ENCODE measurements at regions not wholly inside any gene's neighbourhood (a gene's known extent, or its start where the extent isn't known, plus 50 kb on each side); places are given as distances from the start of the nearest gene placed in this dataset.

GRCh38 chr2:121947674-121948073, 192.2 kb downstream of the TSN start:
- Histone ChIP-seq H3K27me3 (ENCODE audit: control insufficient read depth, insufficient read depth, low read length) (no peaks in the 10 kb centered on the region), H3K27ac (ENCODE audit: low read depth, low read length) (no peak overlapping the region), H3K4me3 (ENCODE audit: low read depth, low read length) (no peak overlapping the region), H3K9me3 (ENCODE audit: control insufficient read depth, insufficient read depth, low read length) (no peaks in the 10 kb centered on the region)
- ChIA-PET POLR2A (no interaction called here), CTCF (no interaction called here)
- DNase-seq (ENCODE audit: low read depth, low spot score): no peak
- TF ChIP-seq, protein P1, sequence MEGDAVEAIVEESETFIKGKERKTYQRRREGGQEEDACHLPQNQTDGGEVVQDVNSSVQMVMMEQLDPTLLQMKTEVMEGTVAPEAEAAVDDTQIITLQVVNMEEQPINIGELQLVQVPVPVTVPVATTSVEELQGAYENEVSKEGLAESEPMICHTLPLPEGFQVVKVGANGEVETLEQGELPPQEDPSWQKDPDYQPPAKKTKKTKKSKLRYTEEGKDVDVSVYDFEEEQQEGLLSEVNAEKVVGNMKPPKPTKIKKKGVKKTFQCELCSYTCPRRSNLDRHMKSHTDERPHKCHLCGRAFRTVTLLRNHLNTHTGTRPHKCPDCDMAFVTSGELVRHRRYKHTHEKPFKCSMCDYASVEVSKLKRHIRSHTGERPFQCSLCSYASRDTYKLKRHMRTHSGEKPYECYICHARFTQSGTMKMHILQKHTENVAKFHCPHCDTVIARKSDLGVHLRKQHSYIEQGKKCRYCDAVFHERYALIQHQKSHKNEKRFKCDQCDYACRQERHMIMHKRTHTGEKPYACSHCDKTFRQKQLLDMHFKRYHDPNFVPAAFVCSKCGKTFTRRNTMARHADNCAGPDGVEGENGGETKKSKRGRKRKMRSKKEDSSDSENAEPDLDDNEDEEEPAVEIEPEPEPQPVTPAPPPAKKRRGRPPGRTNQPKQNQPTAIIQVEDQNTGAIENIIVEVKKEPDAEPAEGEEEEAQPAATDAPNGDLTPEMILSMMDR (IDR thresholded peaks at IDR 0.05; ENCODE audit: low read depth, low read length): no peak

GRCh38 chr2:121949271-121949670, 193.8 kb downstream of the TSN start:
- TF ChIP-seq, protein P1 (IDR thresholded peaks at IDR 0.05; ENCODE audit: low read depth, low read length): no peak
- H3K27me3 ChIP-seq (ENCODE audit: control insufficient read depth, insufficient read depth, low read length): no peaks in the 10 kb centered on the region
- ChIA-PET CTCF (no interaction called here), POLR2A (no interaction called here)
- DNase-seq (ENCODE audit: low read depth, low spot score): no peak
- no peak overlapping the region for H3K4me3 ChIP-seq (ENCODE audit: low read depth, low read length)
- H3K9me3 ChIP-seq (ENCODE audit: control insufficient read depth, insufficient read depth, low read length): no peaks in the 10 kb centered on the region
- no peak overlapping the region for H3K27ac ChIP-seq (ENCODE audit: low read depth, low read length)

- Histone ChIP-seq H3K27ac (ENCODE audit: low read depth, low read length) (no peak overlapping the region), H3K27me3 (ENCODE audit: control insufficient read depth, insufficient read depth, low read length) (no peaks in the 10 kb centered on the region), H3K4me3 (ENCODE audit: low read depth, low read length) (no peak overlapping the region), H3K9me3 (ENCODE audit: control insufficient read depth, insufficient read depth, low read length) (no peaks in the 10 kb centered on the region)
- ChIA-PET CTCF (no interaction called here), POLR2A (no interaction called here)
- TF ChIP-seq, protein P1 (IDR thresholded peaks at IDR 0.05; ENCODE audit: low read depth, low read length): no peak
- no peak for DNase-seq (ENCODE audit: low read depth, low spot score)
Measured at GRCh38 chr2:121955426-121955825, 200.0 kb downstream of the TSN start.

- DNase-seq (ENCODE audit: low read depth, low spot score): no peak
- TF ChIP-seq, protein P1 (IDR thresholded peaks at IDR 0.05; ENCODE audit: low read depth, low read length): no peak
- ChIA-PET POLR2A (no interaction called here), CTCF (no interaction called here)
- no peak overlapping the region for H3K27ac ChIP-seq (ENCODE audit: low read depth, low read length)
- H3K27me3 ChIP-seq (ENCODE audit: control insufficient read depth, insufficient read depth, low read length): no peaks in the 10 kb centered on the region
- H3K4me3 ChIP-seq (ENCODE audit: low read depth, low read length): no peak overlapping the region
- no peaks in the 10 kb centered on the region for H3K9me3 ChIP-seq (ENCODE audit: control insufficient read depth, insufficient read depth, low read length)
Measured at GRCh38 chr2:121955872-121956271, 200.4 kb downstream of the TSN start.

DNA sequence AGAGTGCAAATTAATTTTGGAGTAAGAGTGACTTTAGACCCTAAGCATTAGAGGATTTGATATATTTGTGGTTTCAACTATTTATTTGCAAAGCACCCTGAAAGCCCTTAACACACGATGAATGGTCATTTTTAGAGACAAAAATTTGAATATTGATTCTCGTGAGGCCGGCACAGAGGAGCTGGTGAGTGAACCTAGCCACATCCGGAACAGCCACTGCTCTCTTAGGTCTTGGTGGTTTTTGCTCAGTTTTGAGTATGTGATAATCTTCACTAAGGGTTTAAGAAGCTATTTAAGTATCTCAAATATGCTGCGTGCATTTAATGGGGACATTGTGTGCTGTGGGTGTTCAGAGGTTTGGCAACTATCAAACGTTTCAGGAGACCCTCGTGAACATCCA, 204.8 kb downstream of the TSN start:
- no peak for DNase-seq (ENCODE audit: low read depth, low spot score)
- POLR2A ChIA-PET: no interaction called here
- H3K9me3 ChIP-seq (ENCODE audit: control insufficient read depth, insufficient read depth, low read length): no peaks in the 10 kb centered on the region
- no peak overlapping the region for H3K4me3 ChIP-seq (ENCODE audit: low read depth, low read length)
- TF ChIP-seq, protein P1 (IDR thresholded peaks at IDR 0.05; ENCODE audit: low read depth, low read length): no peak
- H3K27ac ChIP-seq (ENCODE audit: low read depth, low read length): no peak overlapping the region
- no peaks in the 10 kb centered on the region for H3K27me3 ChIP-seq (ENCODE audit: control insufficient read depth, insufficient read depth, low read length)
- CTCF ChIA-PET: no interaction called here
